HepG2 (cell line): ENCODE measurements at regions not wholly inside any gene's neighbourhood (a gene's known extent, or its start where the extent isn't known, plus 50 kb on each side); places are given as distances from the start of the nearest gene placed in this dataset.

Source experiments
- ATAC-seq: fragments of 200-7000 bp; cut with Tn5 transposase; 3 replicates; pipeline ENCODE4 v1.9.1; 2020; ENCODE audit warnings: mild to moderate bottlenecking, moderate library complexity
- BruUV-seq: library from RNA; stranded (reverse); fragments of 400-500 nt; replicated peaks from 2 replicates; lab custom pipeline; 2021; lab: Mats Ljungman, UMichigan
- CTCF ChIA-PET: fragments of 300-600 bp; formaldehyde crosslinking; extraction: SDS; loops from one replicate; lab custom pipeline; 2021; ENCODE audit warnings: low total read pairs, inconsistent platforms, low intra/inter-chr PET ratio; lab: Yijun Ruan, JAX
- POLR2A ChIA-PET: fragments of 350-600 bp; sonication (Branson Sonifier 250); formaldehyde crosslinking; loops from one replicate; lab custom pipeline; 2020; ENCODE audit warnings: antibody characterized with exemption, inconsistent platforms; lab: Yijun Ruan, JAX
- DNase-seq: peaks from one replicate; pipeline ENCODE4 v3.0.0-alpha.2; 2015; ENCODE audit warnings: low spot score
- FAIRE-seq: peaks from 3 replicates; lab custom pipeline; 2011; peaks lifted over from hg19 to GRCh38; lab: Jason Lieb, UNC
- H2AFZ ChIP-seq: one replicate; pipeline ENCODE4 v1.6.1; 2011; ENCODE audit warnings: low read length, inconsistent platforms
- H3K27ac ChIP-seq: fragments of 300-600 bp; 3 replicates; pipeline ENCODE4 v1.8.0; 2011; ENCODE audit warnings: mixed run types, mild to moderate bottlenecking, mixed read lengths, low read length, inconsistent platforms; ENCODE audit not compliant: insufficient read depth; ENCODE audit errors: extremely low read length
- H3K27me3 ChIP-seq, 2 experiments: fragments of 200-600 bp in 1 of 2; 2 replicates in 1 of 2; 3 replicates in 1 of 2; pipeline versions ENCODE4 v1.6.0 to v1.8.0; 2011; ENCODE audit warnings: low read length in 2 of 2, mild to moderate bottlenecking in 2 of 2, moderate library complexity in 2 of 2, inconsistent platforms in 1 of 2; ENCODE audit not compliant: insufficient read depth in 2 of 2, control insufficient read depth in 1 of 2
- H3K36me3 ChIP-seq, 2 experiments: fragments of 200-600 bp in 1 of 2; replicated peaks in 1 of 2; 2 replicates in 1 of 2; 3 replicates in 1 of 2; pipeline versions ENCODE4 v1.5.1 to v1.8.0; 2011; ENCODE audit warnings: low read length in 2 of 2, inconsistent platforms in 1 of 2; ENCODE audit not compliant: insufficient read depth in 2 of 2, control insufficient read depth in 1 of 2
- H3K4me1 ChIP-seq: 2 replicates; pipeline ENCODE4 v1.5.1; 2012; ENCODE audit warnings: low read length, inconsistent platforms; ENCODE audit not compliant: insufficient read depth
- H3K4me2 ChIP-seq: 2 replicates; pipeline ENCODE4 v1.6.0; 2011; ENCODE audit warnings: low read depth, low read length, inconsistent platforms
- H3K4me3 ChIP-seq, 3 experiments: fragments of 200-600 bp in 1 of 3; sonication (generic), shearing (Covaris generic) in 1 of 3; replicated peaks in 1 of 3; 2 replicates each; pipeline ENCODE4 v1.5.1; 2011 to 2016; ENCODE audit warnings: low read length in 3 of 3, inconsistent platforms in 2 of 3, low read depth in 2 of 3, mild to moderate bottlenecking in 2 of 3, control low read depth in 1 of 3, mixed read lengths in 1 of 3; ENCODE audit not compliant: insufficient read depth in 1 of 3
- H3K79me2 ChIP-seq: one replicate; pipeline ENCODE4 v1.6.1; 2011; ENCODE audit warnings: low read length, inconsistent platforms; ENCODE audit not compliant: insufficient read depth
- H3K9ac ChIP-seq: 2 replicates; pipeline ENCODE4 v1.6.0; 2011; ENCODE audit warnings: mild to moderate bottlenecking, low read depth, low read length, inconsistent platforms; ENCODE audit not compliant: insufficient read depth
- H3K9me3 ChIP-seq: 2 replicates; pipeline ENCODE4 v1.5.1; 2012; ENCODE audit warnings: mild to moderate bottlenecking, low read length
- H4K20me1 ChIP-seq: 2 replicates; pipeline ENCODE4 v1.6.0; 2011; ENCODE audit warnings: inconsistent platforms, mild to moderate bottlenecking, low read length, moderate library complexity; ENCODE audit not compliant: insufficient read depth
- FOSL1 ChIP-seq: sonication (generic); formaldehyde crosslinking; IDR thresholded peaks from 2 replicates; pipeline ENCODE4 v1.9.0; 2021; ENCODE audit warnings: missing genetic modification reagents, borderline replicate concordance
- FOXJ3 ChIP-seq: sonication (generic); formaldehyde crosslinking; IDR thresholded peaks from 2 replicates; pipeline ENCODE4 v1.4.0; 2020; ENCODE audit warnings: missing genetic modification reagents, mild to moderate bottlenecking, borderline replicate concordance
- HMGXB4 ChIP-seq, 2 experiments: sonication (generic) in 1 of 2; formaldehyde crosslinking in 1 of 2; IDR thresholded peaks; 2 replicates each; pipeline versions ENCODE4 v1.4.0 to v1.6.1; 2018 to 2020; ENCODE audit warnings: missing genetic modification reagents in 2 of 2, borderline replicate concordance in 1 of 2, low read depth in 1 of 2, mild to moderate bottlenecking in 1 of 2, missing biosample characterization in 1 of 2
- KLF15 ChIP-seq: sonication (generic); formaldehyde crosslinking; IDR thresholded peaks from 2 replicates; pipeline ENCODE4 v1.8.1; 2023; ENCODE audit warnings: borderline replicate concordance, mild to moderate bottlenecking, inconsistent platforms, missing genetic modification reagents, mixed read lengths
- MAF1 ChIP-seq: sonication (generic); formaldehyde crosslinking; IDR thresholded peaks from 2 replicates; pipeline ENCODE4 v1.5.0; 2020; ENCODE audit warnings: missing genetic modification reagents, borderline replicate concordance
- NR2F1 ChIP-seq, 2 experiments: fragments of 450-650 bp in 1 of 2; formaldehyde crosslinking in 1 of 2; IDR thresholded peaks; 2 replicates each; pipeline versions ENCODE4 v1.5.0 to v1.6.1; 2016 to 2020; ENCODE audit warnings: mild to moderate bottlenecking in 1 of 2, missing compliant biosample characterization in 1 of 2, missing genetic modification reagents in 1 of 2, moderate library complexity in 1 of 2
- RBFOX2 ChIP-seq: fragments of 200-400 bp; formaldehyde crosslinking; IDR thresholded peaks from 2 replicates; pipeline ENCODE4 v1.6.1; 2017; ENCODE audit warnings: low read depth, mild to moderate bottlenecking, low read length
- ZNF143 ChIP-seq: sonication (generic); formaldehyde crosslinking; IDR thresholded peaks from 2 replicates; pipeline ENCODE4 v1.4.0; 2020; ENCODE audit warnings: missing genetic modification reagents
- ZNF275 ChIP-seq: sonication (generic); formaldehyde crosslinking; IDR thresholded peaks from 2 replicates; pipeline ENCODE4 v1.8.0; 2022; ENCODE audit warnings: missing genetic modification reagents, mild to moderate bottlenecking, inconsistent platforms, borderline replicate concordance
- ZNF747 ChIP-seq: sonication (generic); formaldehyde crosslinking; IDR thresholded peaks from 2 replicates; pipeline ENCODE4 v1.8.1; 2023; ENCODE audit warnings: missing genetic modification reagents, mild to moderate bottlenecking, borderline replicate concordance
- WGBS: methylation state at CpG from one replicate; pipeline ENCODE4 v1.1.6; 2017; ENCODE audit warnings: low lambda C conversion rate; 5-methylcytosine and 5-hydroxymethylcytosine counted together
- in situ Hi-C: cut with HindIII; loops from 2 replicates; pipeline ENCODE4 v1.10.0; 2017; ENCODE audit warnings: low pct_unique_long_range_greater_than_20kb; ENCODE audit not compliant: extremely low pct_ligation_motif_present
- intact Hi-C: fragments of 100-400 bp; cut with micrococcal nuclease; formaldehyde crosslinking; loops from one replicate; pipeline ENCODE4 v1.10.0; 2022; ENCODE audit not compliant: unreplicated experiment
- TF ChIP-seq, protein P1 (sequence below): sonication (generic); formaldehyde crosslinking; conservative IDR thresholded peaks from 2 replicates; pipeline ENCODE4 v1.4.0; 2020; ENCODE audit warnings: missing genetic modification reagents
- TF ChIP-seq, protein P2 (sequence below): sonication (generic); formaldehyde crosslinking; IDR thresholded peaks from 2 replicates; pipeline ENCODE4 v1.5.0; 2020; ENCODE audit warnings: missing genetic modification reagents

- no peak for FAIRE-seq
- intact Hi-C loops (no loop called here), in situ Hi-C loops (no loop called here)
- H4K20me1 ChIP-seq = no peaks in the 10 kb centered on the region
- H3K4me2 ChIP-seq = no peak overlapping the region
- no peaks in the 10 kb centered on the region for H3K27me3 ChIP-seq
- peaks cover 14% of the 10 kb centered on the region; the same call in 1 of the 2 replicates for H3K9me3 ChIP-seq
- H2AFZ ChIP-seq = no peak overlapping the region
- TF ChIP-seq, protein P1, sequence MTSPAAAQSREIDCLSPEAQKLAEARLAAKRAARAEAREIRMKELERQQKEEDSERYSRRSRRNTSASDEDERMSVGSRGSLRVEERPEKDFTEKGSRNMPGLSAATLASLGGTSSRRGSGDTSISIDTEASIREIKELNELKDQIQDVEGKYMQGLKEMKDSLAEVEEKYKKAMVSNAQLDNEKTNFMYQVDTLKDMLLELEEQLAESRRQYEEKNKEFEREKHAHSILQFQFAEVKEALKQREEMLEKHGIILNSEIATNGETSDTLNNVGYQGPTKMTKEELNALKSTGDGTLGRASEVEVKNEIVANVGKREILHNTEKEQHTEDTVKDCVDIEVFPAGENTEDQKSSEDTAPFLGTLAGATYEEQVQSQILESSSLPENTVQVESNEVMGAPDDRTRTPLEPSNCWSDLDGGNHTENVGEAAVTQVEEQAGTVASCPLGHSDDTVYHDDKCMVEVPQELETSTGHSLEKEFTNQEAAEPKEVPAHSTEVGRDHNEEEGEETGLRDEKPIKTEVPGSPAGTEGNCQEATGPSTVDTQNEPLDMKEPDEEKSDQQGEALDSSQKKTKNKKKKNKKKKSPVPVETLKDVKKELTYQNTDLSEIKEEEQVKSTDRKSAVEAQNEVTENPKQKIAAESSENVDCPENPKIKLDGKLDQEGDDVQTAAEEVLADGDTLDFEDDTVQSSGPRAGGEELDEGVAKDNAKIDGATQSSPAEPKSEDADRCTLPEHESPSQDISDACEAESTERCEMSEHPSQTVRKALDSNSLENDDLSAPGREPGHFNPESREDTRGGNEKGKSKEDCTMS = no peak
- no peak for TF ChIP-seq MAF1
- no peak for TF ChIP-seq NR2F1 (CRISPR knock-in tag; IDR thresholded peaks at IDR 0.05)
- no peak for TF ChIP-seq HMGXB4 (CRISPR knock-in tag; IDR thresholded peaks at IDR 0.05; ENCODE audit: borderline replicate concordance in 1 of 2, low read depth in 1 of 2)
- no peak for TF ChIP-seq ZNF143 (CRISPR knock-in tag)
- TF ChIP-seq, protein P2, sequence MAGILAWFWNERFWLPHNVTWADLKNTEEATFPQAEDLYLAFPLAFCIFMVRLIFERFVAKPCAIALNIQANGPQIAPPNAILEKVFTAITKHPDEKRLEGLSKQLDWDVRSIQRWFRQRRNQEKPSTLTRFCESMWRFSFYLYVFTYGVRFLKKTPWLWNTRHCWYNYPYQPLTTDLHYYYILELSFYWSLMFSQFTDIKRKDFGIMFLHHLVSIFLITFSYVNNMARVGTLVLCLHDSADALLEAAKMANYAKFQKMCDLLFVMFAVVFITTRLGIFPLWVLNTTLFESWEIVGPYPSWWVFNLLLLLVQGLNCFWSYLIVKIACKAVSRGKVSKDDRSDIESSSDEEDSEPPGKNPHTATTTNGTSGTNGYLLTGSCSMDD (CRISPR knock-in tag) = no peak
- TF ChIP-seq ZNF747 (CRISPR knock-in tag) = no peak
- no peak for TF ChIP-seq RBFOX2
- TF ChIP-seq FOSL1 (CRISPR knock-in tag) = no peak
- TF ChIP-seq FOXJ3 = no peak
- no peak for TF ChIP-seq KLF15 (CRISPR knock-in tag)
- no peak for TF ChIP-seq ZNF275 (CRISPR knock-in tag)
- 0% methylated on average over 2 of the region's 2 CpGs for WGBS
- H3K9ac ChIP-seq = no peak overlapping the region
- DNase-seq = no peak
- ATAC-seq = no peak
- H3K27ac ChIP-seq = no peak overlapping the region
- no TSS peak for BruUV-seq
- H3K79me2 ChIP-seq = no peaks in the 10 kb centered on the region
- no peaks in the 10 kb centered on the region for H3K36me3 ChIP-seq
- ChIA-PET POLR2A (no interaction called here), CTCF (no interaction called here)
- no peak overlapping the region for H3K4me3 ChIP-seq
- no peaks in the 10 kb centered on the region for H3K4me1 ChIP-seq
These were observed 68.2 kb downstream of the NEURL3 start for GRCh38 chr2:96436961-96437360.
